ENCODE measurements at regions not wholly inside any gene's neighbourhood (a gene's known extent, or its start where the extent isn't known, plus 50 kb on each side); places are given as distances from the start of the nearest gene placed in this dataset.

GRCh38 chr14:43483415-43483814 lies 1023.7 kb downstream of the FSCB start:
- no peak for TF ChIP-seq EZH2 (IDR thresholded peaks at IDR 0.05; ENCODE audit: borderline replicate concordance, low read depth, low read length, severe bottlenecking)
- H3K4me3 ChIP-seq (ENCODE audit: low read depth in 1 of 2, low read length in 2 of 2): no peak overlapping the region
- no peak for ATAC-seq (ENCODE audit: insufficient read depth, low read depth)

DNA sequence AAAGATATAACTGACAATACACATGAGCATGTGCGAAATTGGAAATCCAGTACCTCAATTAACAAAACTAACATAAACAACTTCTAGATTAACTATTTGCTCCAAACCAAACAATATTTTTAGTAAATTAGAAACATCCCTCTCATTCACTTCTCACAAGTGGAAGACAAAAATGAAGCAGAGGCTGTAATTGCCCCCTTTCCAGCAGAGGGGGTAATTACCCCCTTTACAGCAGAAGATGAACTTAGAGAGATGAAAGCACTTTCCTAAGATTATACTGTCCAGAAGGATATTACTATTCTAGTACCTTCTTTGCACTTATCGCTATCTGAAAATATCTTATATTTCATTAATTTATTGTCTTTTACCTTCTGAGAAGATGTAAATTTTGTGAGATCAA lies 1025.2 kb downstream of the FSCB start:
- no peaks in the 10 kb centered on the region for H3K27me3 ChIP-seq (ENCODE audit: insufficient read depth, low read length, poor library complexity)
- DNase-seq: no peak

More at GRCh38 chr14:43483415-43483814, 1023.7 kb downstream of the FSCB start:
- Histone ChIP-seq H3K36me3 (ENCODE audit: insufficient read depth, low read length) (no peaks in the 10 kb centered on the region), H2AFZ (ENCODE audit: low read depth, low read length) (no peak overlapping the region), H3K9me3 (ENCODE audit: insufficient read depth, low read length, severe bottlenecking) (no peaks in the 10 kb centered on the region), H3K4me1 (ENCODE audit: insufficient read depth, low read length) (no peaks in the 10 kb centered on the region), H3K27me3 (ENCODE audit: insufficient read depth, low read length, poor library complexity) (no peaks in the 10 kb centered on the region), H3K4me2 (ENCODE audit: insufficient read depth, low read length) (no peak overlapping the region), H3K9ac (ENCODE audit: low read depth, low read length) (no peak overlapping the region), H3K27ac (ENCODE audit: low read length) (no peak overlapping the region), H4K20me1 (ENCODE audit: insufficient read depth, low read length) (no peaks in the 10 kb centered on the region), H3K79me2 (ENCODE audit: insufficient read depth, low read length) (no peaks in the 10 kb centered on the region)
- no peak for DNase-seq

DNA sequence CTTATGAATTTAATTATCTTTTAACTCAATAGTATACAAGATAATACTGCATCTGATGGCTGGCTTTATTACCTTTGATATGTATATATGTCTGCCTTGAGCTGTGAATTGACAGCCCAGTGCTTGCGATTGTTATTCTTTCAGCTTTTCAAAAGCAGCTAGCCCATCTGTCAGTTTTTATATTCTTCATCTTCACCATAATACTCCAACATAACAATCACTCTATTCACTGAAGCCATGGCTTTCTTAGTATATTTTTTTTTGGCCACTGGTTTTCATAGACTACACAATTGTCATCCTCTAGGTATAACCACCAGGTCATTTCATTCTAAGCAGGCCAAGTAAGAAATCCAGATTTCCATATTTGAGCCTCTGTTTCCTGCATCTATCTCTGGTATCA lies 1026.1 kb downstream of the FSCB start:
- Histone ChIP-seq H3K4me1 (ENCODE audit: insufficient read depth, low read length) (no peaks in the 10 kb centered on the region), H2AFZ (ENCODE audit: low read depth, low read length) (no peak overlapping the region), H3K27me3 (ENCODE audit: insufficient read depth, low read length, poor library complexity) (no peaks in the 10 kb centered on the region), H3K4me3 (ENCODE audit: low read depth in 1 of 2, low read length in 2 of 2) (no peak overlapping the region), H3K9me3 (ENCODE audit: insufficient read depth, low read length, severe bottlenecking) (no peaks in the 10 kb centered on the region), H3K36me3 (ENCODE audit: insufficient read depth, low read length) (no peaks in the 10 kb centered on the region), H3K4me2 (ENCODE audit: insufficient read depth, low read length) (no peak overlapping the region), H3K27ac (ENCODE audit: low read length) (no peak overlapping the region), H3K79me2 (ENCODE audit: insufficient read depth, low read length) (no peaks in the 10 kb centered on the region), H4K20me1 (ENCODE audit: insufficient read depth, low read length) (no peaks in the 10 kb centered on the region), H3K9ac (ENCODE audit: low read depth, low read length) (no peak overlapping the region)
- ATAC-seq (ENCODE audit: insufficient read depth, low read depth): no peak
- no peak for DNase-seq
- no peak for TF ChIP-seq EZH2 (IDR thresholded peaks at IDR 0.05; ENCODE audit: borderline replicate concordance, low read depth, low read length, severe bottlenecking)
- TF ChIP-seq, protein P1, sequence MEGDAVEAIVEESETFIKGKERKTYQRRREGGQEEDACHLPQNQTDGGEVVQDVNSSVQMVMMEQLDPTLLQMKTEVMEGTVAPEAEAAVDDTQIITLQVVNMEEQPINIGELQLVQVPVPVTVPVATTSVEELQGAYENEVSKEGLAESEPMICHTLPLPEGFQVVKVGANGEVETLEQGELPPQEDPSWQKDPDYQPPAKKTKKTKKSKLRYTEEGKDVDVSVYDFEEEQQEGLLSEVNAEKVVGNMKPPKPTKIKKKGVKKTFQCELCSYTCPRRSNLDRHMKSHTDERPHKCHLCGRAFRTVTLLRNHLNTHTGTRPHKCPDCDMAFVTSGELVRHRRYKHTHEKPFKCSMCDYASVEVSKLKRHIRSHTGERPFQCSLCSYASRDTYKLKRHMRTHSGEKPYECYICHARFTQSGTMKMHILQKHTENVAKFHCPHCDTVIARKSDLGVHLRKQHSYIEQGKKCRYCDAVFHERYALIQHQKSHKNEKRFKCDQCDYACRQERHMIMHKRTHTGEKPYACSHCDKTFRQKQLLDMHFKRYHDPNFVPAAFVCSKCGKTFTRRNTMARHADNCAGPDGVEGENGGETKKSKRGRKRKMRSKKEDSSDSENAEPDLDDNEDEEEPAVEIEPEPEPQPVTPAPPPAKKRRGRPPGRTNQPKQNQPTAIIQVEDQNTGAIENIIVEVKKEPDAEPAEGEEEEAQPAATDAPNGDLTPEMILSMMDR (IDR thresholded peaks at IDR 0.05; ENCODE audit: borderline replicate concordance, extremely low read depth, low read length, poor library complexity, severe bottlenecking): no peak

More for the DNA sequence above, 1025.2 kb downstream of the FSCB start:
- H3K27ac ChIP-seq (ENCODE audit: low read length): no peak overlapping the region
- H3K4me3 ChIP-seq (ENCODE audit: low read depth in 1 of 2, low read length in 2 of 2): no peak overlapping the region
- H3K9ac ChIP-seq (ENCODE audit: low read depth, low read length): no peak overlapping the region
- H2AFZ ChIP-seq (ENCODE audit: low read depth, low read length): no peak overlapping the region
- no peaks in the 10 kb centered on the region for H3K36me3 ChIP-seq (ENCODE audit: insufficient read depth, low read length)
- no peaks in the 10 kb centered on the region for H3K4me1 ChIP-seq (ENCODE audit: insufficient read depth, low read length)
- no peaks in the 10 kb centered on the region for H3K9me3 ChIP-seq (ENCODE audit: insufficient read depth, low read length, severe bottlenecking)
- H3K4me2 ChIP-seq (ENCODE audit: insufficient read depth, low read length): no peak overlapping the region
- H4K20me1 ChIP-seq (ENCODE audit: insufficient read depth, low read length): no peaks in the 10 kb centered on the region
- TF ChIP-seq EZH2 (IDR thresholded peaks at IDR 0.05; ENCODE audit: borderline replicate concordance, low read depth, low read length, severe bottlenecking): no peak
- TF ChIP-seq, protein P1 (IDR thresholded peaks at IDR 0.05; ENCODE audit: borderline replicate concordance, extremely low read depth, low read length, poor library complexity, severe bottlenecking): no peak
- no peaks in the 10 kb centered on the region for H3K79me2 ChIP-seq (ENCODE audit: insufficient read depth, low read length)
- ATAC-seq (ENCODE audit: insufficient read depth, low read depth): no peak

DNA sequence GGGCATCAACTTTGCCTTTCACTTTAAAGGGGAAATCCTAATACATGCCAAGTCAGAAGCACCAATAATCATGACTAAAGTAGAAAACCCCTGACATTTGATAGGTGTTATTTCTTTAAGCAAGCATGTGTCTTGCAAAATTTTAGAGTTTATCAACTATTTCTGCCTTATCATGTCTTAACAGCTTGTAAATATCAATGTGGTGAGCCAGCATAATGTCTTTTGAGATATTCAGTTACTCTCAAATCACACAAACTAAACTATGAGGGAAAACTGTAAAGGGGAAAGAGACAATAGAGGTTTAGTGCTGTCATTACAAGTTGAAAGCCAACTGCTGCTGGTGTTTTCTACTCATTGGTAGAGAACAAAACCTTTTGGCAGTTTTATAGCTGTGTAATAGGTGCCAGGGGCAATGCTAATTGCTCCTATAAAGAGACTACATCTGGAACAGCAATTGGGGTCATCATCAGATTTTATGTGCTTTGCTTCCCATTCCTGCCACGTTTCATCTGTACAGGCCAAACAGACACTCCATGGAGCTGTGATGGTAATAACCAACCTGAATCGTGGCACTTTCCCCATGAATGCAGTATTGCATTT lies 1027.4 kb downstream of the FSCB start:
- DNase-seq (no peak), ATAC-seq (ENCODE audit: insufficient read depth, low read depth) (no peak)
- H3K79me2 ChIP-seq (ENCODE audit: insufficient read depth, low read length): no peaks in the 10 kb centered on the region
- H2AFZ ChIP-seq (ENCODE audit: low read depth, low read length): no peak overlapping the region
- H3K4me2 ChIP-seq (ENCODE audit: insufficient read depth, low read length): no peak overlapping the region
- H4K20me1 ChIP-seq (ENCODE audit: insufficient read depth, low read length): no peaks in the 10 kb centered on the region
- no peaks in the 10 kb centered on the region for H3K27me3 ChIP-seq (ENCODE audit: insufficient read depth, low read length, poor library complexity)
- H3K27ac ChIP-seq (ENCODE audit: low read length): no peak overlapping the region
- H3K4me1 ChIP-seq (ENCODE audit: insufficient read depth, low read length): no peaks in the 10 kb centered on the region
- H3K36me3 ChIP-seq (ENCODE audit: insufficient read depth, low read length): no peaks in the 10 kb centered on the region
- no peak overlapping the region for H3K4me3 ChIP-seq (ENCODE audit: low read depth in 1 of 2, low read length in 2 of 2)
- H3K9ac ChIP-seq (ENCODE audit: low read depth, low read length): no peak overlapping the region
- H3K9me3 ChIP-seq (ENCODE audit: insufficient read depth, low read length, severe bottlenecking): no peaks in the 10 kb centered on the region
- TF ChIP-seq EZH2 (IDR thresholded peaks at IDR 0.05; ENCODE audit: borderline replicate concordance, low read depth, low read length, severe bottlenecking): no peak
- TF ChIP-seq, protein P1 (IDR thresholded peaks at IDR 0.05; ENCODE audit: borderline replicate concordance, extremely low read depth, low read length, poor library complexity, severe bottlenecking): no peak

All from DND-41 (cell line).